Keratinocyte (primary cell): ENCODE measurements at regions not wholly inside any gene's neighbourhood (a gene's known extent, or its start where the extent isn't known, plus 50 kb on each side); places are given as distances from the start of the nearest gene placed in this dataset.

ENCODE experiments used
- EZH2 ChIP-seq: IDR thresholded peaks from one replicate; pipeline ENCODE4 v1.6.1; 2012; ENCODE audit warnings: inconsistent platforms, mild to moderate bottlenecking, low read length, moderate library complexity
- TF ChIP-seq, protein P1 (sequence below), 3 experiments: IDR thresholded peaks in 1 of 3; conservative IDR thresholded peaks in 1 of 3; optimal IDR thresholded peaks in 1 of 3; 2 replicates in 2 of 3; 3 replicates in 1 of 3; pipeline versions ENCODE3 to v1.5.1; 2011; ENCODE audit warnings: low read length in 3 of 3, mild to moderate bottlenecking in 3 of 3, moderate library complexity in 2 of 3, control low read depth in 1 of 3, inconsistent platforms in 1 of 3; ENCODE audit not compliant: insufficient read depth in 2 of 3; ENCODE audit errors: extremely low read depth in 1 of 3

DNA sequence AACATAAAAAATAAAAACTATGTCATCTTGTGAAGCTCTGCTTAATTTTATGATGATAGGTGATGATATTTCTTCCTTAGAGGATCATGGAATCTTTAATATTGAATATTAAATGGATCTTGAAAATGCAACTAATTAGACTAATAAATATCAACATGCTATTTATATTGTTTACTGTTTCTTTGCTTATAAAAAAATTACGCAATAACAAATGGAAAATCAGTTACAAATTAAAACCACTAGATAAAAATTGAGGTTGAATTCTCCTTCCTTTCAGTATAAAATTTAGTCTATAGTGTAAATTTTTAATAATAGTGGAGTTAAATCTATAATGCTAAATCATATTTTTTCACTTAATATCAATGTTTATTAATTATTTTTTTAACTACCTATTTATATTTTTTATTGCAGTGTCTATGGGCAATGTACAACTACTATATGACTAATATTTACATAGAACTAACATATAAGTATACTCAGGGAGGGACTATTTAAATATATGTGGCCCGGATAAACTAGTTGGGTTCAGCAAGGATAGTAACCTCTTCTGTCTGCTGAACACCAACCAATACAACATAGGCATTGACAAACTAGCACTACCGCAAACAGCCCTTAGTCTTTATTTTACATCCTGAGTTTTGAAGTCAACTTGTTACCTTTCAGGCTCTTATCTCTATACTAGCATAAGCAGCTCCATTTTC is 628.0 kb downstream of the EFNB2 start:
- TF ChIP-seq, protein P1, sequence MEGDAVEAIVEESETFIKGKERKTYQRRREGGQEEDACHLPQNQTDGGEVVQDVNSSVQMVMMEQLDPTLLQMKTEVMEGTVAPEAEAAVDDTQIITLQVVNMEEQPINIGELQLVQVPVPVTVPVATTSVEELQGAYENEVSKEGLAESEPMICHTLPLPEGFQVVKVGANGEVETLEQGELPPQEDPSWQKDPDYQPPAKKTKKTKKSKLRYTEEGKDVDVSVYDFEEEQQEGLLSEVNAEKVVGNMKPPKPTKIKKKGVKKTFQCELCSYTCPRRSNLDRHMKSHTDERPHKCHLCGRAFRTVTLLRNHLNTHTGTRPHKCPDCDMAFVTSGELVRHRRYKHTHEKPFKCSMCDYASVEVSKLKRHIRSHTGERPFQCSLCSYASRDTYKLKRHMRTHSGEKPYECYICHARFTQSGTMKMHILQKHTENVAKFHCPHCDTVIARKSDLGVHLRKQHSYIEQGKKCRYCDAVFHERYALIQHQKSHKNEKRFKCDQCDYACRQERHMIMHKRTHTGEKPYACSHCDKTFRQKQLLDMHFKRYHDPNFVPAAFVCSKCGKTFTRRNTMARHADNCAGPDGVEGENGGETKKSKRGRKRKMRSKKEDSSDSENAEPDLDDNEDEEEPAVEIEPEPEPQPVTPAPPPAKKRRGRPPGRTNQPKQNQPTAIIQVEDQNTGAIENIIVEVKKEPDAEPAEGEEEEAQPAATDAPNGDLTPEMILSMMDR (optimal IDR thresholded peaks at IDR 0.05 in 1 of 3, IDR thresholded peaks at IDR 0.05 in 1 of 3, conservative IDR thresholded peaks at IDR 0.05 in 1 of 3; ENCODE audit: extremely low read depth in 1 of 3, insufficient read depth in 2 of 3, low read length in 3 of 3): no peak
- TF ChIP-seq EZH2: no peak
